H1 (cell line): ENCODE measurements at regions not wholly inside any gene's neighbourhood (a gene's known extent, or its start where the extent isn't known, plus 50 kb on each side); places are given as distances from the start of the nearest gene placed in this dataset.

ENCODE experiments used
- BACH1 ChIP-seq: IDR thresholded peaks from 2 replicates; pipeline ENCODE4 v1.6.1; 2012; ENCODE audit warnings: low read length, improper control_type of control experiment
- CHD7 ChIP-seq: fragments of 300-600 bp; sonication (generic); IDR thresholded peaks from 2 replicates; pipeline ENCODE4 v1.7.1; 2012; ENCODE audit warnings: low read length, moderate library complexity, mild to moderate bottlenecking, inconsistent platforms; ENCODE audit not compliant: insufficient replicate concordance
- MAFK ChIP-seq: IDR thresholded peaks from 2 replicates; pipeline ENCODE4 v1.6.1; 2012; ENCODE audit warnings: low read depth, mild to moderate bottlenecking, improper control_type of control experiment, low read length
- RNF2 ChIP-seq: fragments of 200-900, 300-1000 bp; sonication (generic); IDR thresholded peaks from 2 replicates; pipeline ENCODE4 v1.7.1; 2016; ENCODE audit warnings: borderline replicate concordance, low read depth, mild to moderate bottlenecking, antibody characterized with exemption, low read length; ENCODE audit not compliant: poor library complexity, severe bottlenecking; ENCODE audit errors: missing control alignments

DNA sequence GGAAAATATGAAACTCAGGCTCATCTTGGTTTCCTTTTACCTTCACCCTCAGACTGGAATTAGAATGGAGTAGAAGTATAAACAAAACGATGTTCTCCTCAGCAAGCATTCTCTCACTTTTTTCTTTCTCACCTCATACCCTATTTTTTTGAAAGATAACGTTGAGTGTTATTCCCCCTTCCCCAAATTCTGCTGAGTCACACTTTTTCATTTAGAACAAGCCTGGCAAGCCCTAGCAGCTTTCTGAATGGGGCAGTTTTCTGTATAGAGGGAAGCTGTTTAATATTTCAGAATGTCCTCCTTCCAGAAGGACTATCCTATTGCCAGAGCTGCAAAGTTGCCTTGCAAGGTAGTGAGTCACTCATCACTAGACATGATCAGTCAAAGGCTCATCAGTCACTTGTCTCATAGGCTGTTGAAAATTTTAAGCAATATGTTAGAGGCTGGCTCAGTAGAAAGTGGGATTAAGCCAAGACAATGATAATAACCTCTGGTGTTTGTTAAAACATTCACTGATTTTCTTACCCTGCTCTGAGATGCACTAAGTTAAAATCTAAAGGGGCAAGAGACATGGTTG lies 416.1 kb downstream of the RNF144A start (continued):
- no peak for TF ChIP-seq CHD7
- peak; percentile 82 for TF ChIP-seq MAFK
- TF ChIP-seq BACH1, result peak; percentile 85
- no peak for TF ChIP-seq RNF2
